ENCODE measurements at regions not wholly inside any gene's neighbourhood (a gene's known extent, or its start where the extent isn't known, plus 50 kb on each side); places are given as distances from the start of the nearest gene placed in this dataset.

DNA sequence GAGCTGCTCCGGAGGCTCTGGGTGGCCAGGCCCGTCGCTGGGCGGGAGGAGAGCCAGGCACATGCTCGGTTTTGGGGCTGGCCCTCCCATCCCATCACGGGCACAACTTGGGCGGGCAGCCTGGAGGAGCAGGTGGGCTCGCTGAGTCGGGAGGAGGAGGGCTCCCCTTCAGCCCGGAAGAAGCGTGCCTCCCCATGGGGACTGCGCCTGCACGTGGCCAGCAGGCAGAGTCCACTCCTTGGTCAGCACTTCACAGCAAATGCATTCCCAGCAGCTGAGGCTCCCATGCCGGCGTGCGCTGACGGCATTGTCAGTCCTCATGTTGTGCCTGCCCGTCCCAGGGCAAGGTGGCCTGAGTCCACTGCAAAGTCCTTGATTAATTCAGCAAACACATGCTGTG, 1281.7 kb downstream of the BRD1 start:
- no peak overlapping the region for H3K27ac ChIP-seq
- DNase-seq (ENCODE audit: low spot score): no peak
- H3K36me3 ChIP-seq: no peaks in the 10 kb centered on the region
- H3K4me1 ChIP-seq: no peaks in the 10 kb centered on the region
- no peaks in the 10 kb centered on the region for H3K27me3 ChIP-seq
- no peak for TF ChIP-seq CTCF (IDR thresholded peaks at IDR 0.05)
- H3K4me3 ChIP-seq: no peak overlapping the region
- no peaks in the 10 kb centered on the region for H3K9me3 ChIP-seq

- H3K27me3 ChIP-seq: no peaks in the 10 kb centered on the region
- no peaks in the 10 kb centered on the region for H3K36me3 ChIP-seq
- DNase-seq (ENCODE audit: low spot score): no peak
- TF ChIP-seq CTCF (IDR thresholded peaks at IDR 0.05): no peak
- no peaks in the 10 kb centered on the region for H3K4me1 ChIP-seq
- H3K27ac ChIP-seq: no peak overlapping the region
- H3K4me3 ChIP-seq: no peak overlapping the region
- H3K9me3 ChIP-seq: no peaks in the 10 kb centered on the region
Observed at GRCh38 chr22:48541401-48542098, 1286.1 kb downstream of the BRD1 start.

- TF ChIP-seq CTCF (IDR thresholded peaks at IDR 0.05): no peak
- Histone ChIP-seq H3K9me3 (no peaks in the 10 kb centered on the region), H3K27me3 (no peaks in the 10 kb centered on the region), H3K27ac (no peak overlapping the region), H3K4me1 (no peaks in the 10 kb centered on the region), H3K4me3 (no peak overlapping the region), H3K36me3 (no peaks in the 10 kb centered on the region)
- DNase-seq (ENCODE audit: low spot score): no peak
Observed at GRCh38 chr22:48539261-48539660, 1288.4 kb downstream of the BRD1 start.

GRCh38 chr22:48538291-48538820, 1289.3 kb downstream of the BRD1 start:
- Histone ChIP-seq H3K36me3 (no peaks in the 10 kb centered on the region), H3K27ac (no peak overlapping the region), H3K4me3 (no peak overlapping the region), H3K27me3 (no peaks in the 10 kb centered on the region), H3K4me1 (no peaks in the 10 kb centered on the region), H3K9me3 (no peaks in the 10 kb centered on the region)
- TF ChIP-seq CTCF (IDR thresholded peaks at IDR 0.05): no peak
- DNase-seq (ENCODE audit: low spot score): no peak

DNA sequence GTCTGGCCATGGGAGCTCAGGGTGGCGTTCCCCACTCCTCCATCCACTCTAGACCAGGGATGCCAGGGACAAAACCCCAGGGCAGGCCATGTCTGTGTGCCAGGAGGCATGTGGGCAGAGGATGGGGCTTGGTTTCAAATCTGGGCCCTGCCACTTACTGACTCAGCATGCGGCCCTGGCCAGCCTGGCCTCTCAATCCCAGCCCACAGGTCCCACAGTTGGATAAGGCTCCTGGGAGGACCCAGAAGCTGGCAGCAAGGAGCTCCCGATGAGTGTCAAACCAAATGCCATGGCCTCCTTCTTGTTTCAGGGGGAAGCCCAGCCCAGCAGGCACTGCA, 1290.4 kb downstream of the BRD1 start:
- H3K9me3 ChIP-seq: no peaks in the 10 kb centered on the region
- no peaks in the 10 kb centered on the region for H3K27me3 ChIP-seq
- H3K27ac ChIP-seq: no peak overlapping the region
- no peaks in the 10 kb centered on the region for H3K36me3 ChIP-seq
- no peak for TF ChIP-seq CTCF (IDR thresholded peaks at IDR 0.05)
- no peak for DNase-seq (ENCODE audit: low spot score)
- H3K4me3 ChIP-seq: no peak overlapping the region
- no peaks in the 10 kb centered on the region for H3K4me1 ChIP-seq

All from right atrium auricular region (tissue), 2 donors.